ENCODE measurements at regions not wholly inside any gene's neighbourhood (a gene's known extent, or its start where the extent isn't known, plus 50 kb on each side); places are given as distances from the start of the nearest gene placed in this dataset.

DNA sequence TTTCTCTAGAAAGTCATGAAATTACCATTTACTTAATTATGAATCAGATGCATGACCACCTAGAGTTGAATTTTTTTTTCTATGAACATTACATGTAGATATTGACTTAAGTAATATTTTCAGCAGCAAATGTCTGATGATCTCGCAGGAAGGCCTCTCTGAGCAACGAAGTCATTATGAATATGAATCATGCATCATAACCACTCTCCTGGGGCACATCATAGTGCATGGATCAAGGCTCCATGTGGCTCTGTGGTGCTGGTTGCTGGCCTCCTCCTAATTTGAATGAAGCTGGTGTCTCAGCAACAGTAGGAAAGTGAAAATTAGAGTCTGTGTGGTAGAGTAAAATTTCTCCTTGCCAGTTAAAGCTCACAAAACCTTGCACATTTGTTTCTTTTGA, 121.4 kb upstream of the INHBA start:
- Histone ChIP-seq H3K79me2 (ENCODE audit: insufficient read depth, low read length) (no peaks in the 10 kb centered on the region), H3K9ac (ENCODE audit: low read length) (no peak overlapping the region), H3K9me3 (ENCODE audit: control insufficient read depth in 1 of 2, insufficient read depth in 1 of 2, low read depth in 1 of 2, low read length in 2 of 2) (no peaks in the 10 kb centered on the region), H3K4me1 (ENCODE audit: control insufficient read depth in 1 of 2, insufficient read depth in 2 of 2, low read length in 2 of 2) (no peaks in the 10 kb centered on the region), H3K36me3 (ENCODE audit: control insufficient read depth in 1 of 2, insufficient read depth in 2 of 2, low read length in 2 of 2) (no peaks in the 10 kb centered on the region), H3K9me2 (ENCODE audit: insufficient read depth) (no peaks in the 10 kb centered on the region), H3K27me3 (ENCODE audit: insufficient read depth, low read length) (no peaks in the 10 kb centered on the region), H3K27ac (ENCODE audit: low read depth, low read length) (no peak overlapping the region), H4K20me1 (ENCODE audit: insufficient read depth) (no peaks in the 10 kb centered on the region), H3K4me3 (replicated peaks in 1 of 2; ENCODE audit: low read depth in 1 of 2, low read length in 2 of 2) (no peak overlapping the region), H2AFZ (ENCODE audit: low read depth, low read length, poor library complexity, severe bottlenecking) (no peak overlapping the region), H3K4me2 (ENCODE audit: low read length) (no peak overlapping the region)
- ChIA-PET POLR2A (no interaction called here), CTCF (no interaction called here), RAD21 (ENCODE audit: low non-redundant PET in 1 of 2, low total read pairs in 2 of 2, uncharacterized antibody in 2 of 2, unreplicated experiment in 2 of 2) (no interaction called here)
- no peak for DNase-seq (ENCODE audit: low read depth, low spot score)
- no peak for ATAC-seq
- TF ChIP-seq RAD21 (IDR thresholded peaks at IDR 0.05; ENCODE audit: low read depth) (no peak), SRF (IDR thresholded peaks at IDR 0.05; ENCODE audit: low read depth) (no peak), POLR2AphosphoS5 (IDR thresholded peaks at IDR 0.05; ENCODE audit: low read depth, low read length) (no peak), YY1 (IDR thresholded peaks at IDR 0.05; ENCODE audit: extremely low read depth, insufficient replicate concordance, low read depth, low read length) (no peak), ELF1 (IDR thresholded peaks at IDR 0.05; ENCODE audit: borderline replicate concordance, low read depth) (no peak), TCF7L2 (IDR thresholded peaks at IDR 0.05; ENCODE audit: borderline replicate concordance, extremely low read depth, insufficient read depth, insufficient read length) (no peak), POLR2A (IDR thresholded peaks at IDR 0.05; ENCODE audit: borderline replicate concordance, extremely low read depth, insufficient read depth, insufficient read length) (no peak), MAX (IDR thresholded peaks at IDR 0.05) (no peak), REST (IDR thresholded peaks at IDR 0.05; ENCODE audit: low read depth) (no peak), SP1 (IDR thresholded peaks at IDR 0.05; ENCODE audit: low read depth) (no peak), CEBPB (IDR thresholded peaks at IDR 0.05; ENCODE audit: low read depth) (no peak), SIN3A (IDR thresholded peaks at IDR 0.05; ENCODE audit: low read depth) (no peak), ZFX (IDR thresholded peaks at IDR 0.05) (no peak), EZH2phosphoT487 (IDR thresholded peaks at IDR 0.05; ENCODE audit: borderline replicate concordance) (no peak)
- TF ChIP-seq, protein P1, sequence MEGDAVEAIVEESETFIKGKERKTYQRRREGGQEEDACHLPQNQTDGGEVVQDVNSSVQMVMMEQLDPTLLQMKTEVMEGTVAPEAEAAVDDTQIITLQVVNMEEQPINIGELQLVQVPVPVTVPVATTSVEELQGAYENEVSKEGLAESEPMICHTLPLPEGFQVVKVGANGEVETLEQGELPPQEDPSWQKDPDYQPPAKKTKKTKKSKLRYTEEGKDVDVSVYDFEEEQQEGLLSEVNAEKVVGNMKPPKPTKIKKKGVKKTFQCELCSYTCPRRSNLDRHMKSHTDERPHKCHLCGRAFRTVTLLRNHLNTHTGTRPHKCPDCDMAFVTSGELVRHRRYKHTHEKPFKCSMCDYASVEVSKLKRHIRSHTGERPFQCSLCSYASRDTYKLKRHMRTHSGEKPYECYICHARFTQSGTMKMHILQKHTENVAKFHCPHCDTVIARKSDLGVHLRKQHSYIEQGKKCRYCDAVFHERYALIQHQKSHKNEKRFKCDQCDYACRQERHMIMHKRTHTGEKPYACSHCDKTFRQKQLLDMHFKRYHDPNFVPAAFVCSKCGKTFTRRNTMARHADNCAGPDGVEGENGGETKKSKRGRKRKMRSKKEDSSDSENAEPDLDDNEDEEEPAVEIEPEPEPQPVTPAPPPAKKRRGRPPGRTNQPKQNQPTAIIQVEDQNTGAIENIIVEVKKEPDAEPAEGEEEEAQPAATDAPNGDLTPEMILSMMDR (IDR thresholded peaks at IDR 0.05 in 2 of 3, conservative IDR thresholded peaks at IDR 0.05 in 1 of 3; ENCODE audit: borderline replicate concordance in 1 of 3, insufficient read depth in 1 of 3, low read depth in 2 of 3, low read length in 2 of 3), result no peak
- TF ChIP-seq, protein P2, sequence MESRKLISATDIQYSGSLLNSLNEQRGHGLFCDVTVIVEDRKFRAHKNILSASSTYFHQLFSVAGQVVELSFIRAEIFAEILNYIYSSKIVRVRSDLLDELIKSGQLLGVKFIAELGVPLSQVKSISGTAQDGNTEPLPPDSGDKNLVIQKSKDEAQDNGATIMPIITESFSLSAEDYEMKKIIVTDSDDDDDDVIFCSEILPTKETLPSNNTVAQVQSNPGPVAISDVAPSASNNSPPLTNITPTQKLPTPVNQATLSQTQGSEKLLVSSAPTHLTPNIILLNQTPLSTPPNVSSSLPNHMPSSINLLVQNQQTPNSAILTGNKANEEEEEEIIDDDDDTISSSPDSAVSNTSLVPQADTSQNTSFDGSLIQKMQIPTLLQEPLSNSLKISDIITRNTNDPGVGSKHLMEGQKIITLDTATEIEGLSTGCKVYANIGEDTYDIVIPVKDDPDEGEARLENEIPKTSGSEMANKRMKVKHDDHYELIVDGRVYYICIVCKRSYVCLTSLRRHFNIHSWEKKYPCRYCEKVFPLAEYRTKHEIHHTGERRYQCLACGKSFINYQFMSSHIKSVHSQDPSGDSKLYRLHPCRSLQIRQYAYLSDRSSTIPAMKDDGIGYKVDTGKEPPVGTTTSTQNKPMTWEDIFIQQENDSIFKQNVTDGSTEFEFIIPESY (IDR thresholded peaks at IDR 0.05; ENCODE audit: extremely low read depth, insufficient replicate concordance, low read length), result no peak
- no TSS peak for BruUV-seq (replicated peaks)
- intact Hi-C loops (cut with micrococcal nuclease), result no loop called here
